SJCRH30 (cell line): ENCODE measurements at regions not wholly inside any gene's neighbourhood (a gene's known extent, or its start where the extent isn't known, plus 50 kb on each side); places are given as distances from the start of the nearest gene placed in this dataset.

Experiments used
- DNase-seq, 2 experiments: peaks; one replicate each; pipeline ENCODE4 v3.0.0-alpha.2; 2015 to 2020
- H3K27ac ChIP-seq: fragments of 250-450 bp; sonication (Bioruptor Pico); 2 replicates; pipeline ENCODE4 v1.5.1; 2020; ENCODE audit warnings: mild to moderate bottlenecking, moderate library complexity
- H3K27me3 ChIP-seq: fragments of 250-450 bp; sonication (Bioruptor Pico); 2 replicates; pipeline ENCODE4 v1.5.1; 2020; ENCODE audit warnings: mild to moderate bottlenecking, moderate library complexity
- H3K36me3 ChIP-seq: fragments of 250-450 bp; sonication (Bioruptor Pico); 2 replicates; pipeline ENCODE4 v1.5.1; 2020; ENCODE audit warnings: mild to moderate bottlenecking, moderate library complexity
- H3K4me1 ChIP-seq: fragments of 250-450 bp; sonication (Bioruptor Pico); 2 replicates; pipeline ENCODE4 v1.5.1; 2020; ENCODE audit warnings: mild to moderate bottlenecking, moderate library complexity
- H3K4me3 ChIP-seq: fragments of 250-450 bp; sonication (Bioruptor Pico); 2 replicates; pipeline ENCODE4 v1.5.1; 2020; ENCODE audit warnings: mild to moderate bottlenecking, moderate library complexity
- H3K9me3 ChIP-seq: fragments of 250-450 bp; sonication (Bioruptor Pico); replicated peaks from 2 replicates; pipeline ENCODE4 v1.5.1; 2020; ENCODE audit warnings: mild to moderate bottlenecking, moderate library complexity

- H3K4me3 ChIP-seq, result no peak overlapping the region
- no peak overlapping the region for H3K27ac ChIP-seq
- no peaks in the 10 kb centered on the region for H3K4me1 ChIP-seq
- no peaks in the 10 kb centered on the region for H3K9me3 ChIP-seq
- DNase-seq, result no peak
- no peaks in the 10 kb centered on the region for H3K27me3 ChIP-seq
- no peaks in the 10 kb centered on the region for H3K36me3 ChIP-seq
Measured at GRCh38 chr18:41713969-41714825, 240.8 kb upstream of the PIK3C3 start.

- H3K36me3 ChIP-seq, result no peaks in the 10 kb centered on the region
- H3K27ac ChIP-seq, result no peak overlapping the region
- H3K4me1 ChIP-seq, result no peaks in the 10 kb centered on the region
- no peaks in the 10 kb centered on the region for H3K9me3 ChIP-seq
- no peak for DNase-seq
- H3K27me3 ChIP-seq, result no peaks in the 10 kb centered on the region
- H3K4me3 ChIP-seq, result no peak overlapping the region
Measured at GRCh38 chr18:41706301-41706700, 248.7 kb upstream of the PIK3C3 start.

GRCh38 chr18:41703744-41704530 is 251.1 kb upstream of the PIK3C3 start:
- Histone ChIP-seq H3K9me3 (no peaks in the 10 kb centered on the region), H3K27ac (no peak overlapping the region), H3K36me3 (no peaks in the 10 kb centered on the region), H3K4me3 (no peak overlapping the region), H3K27me3 (no peaks in the 10 kb centered on the region), H3K4me1 (no peaks in the 10 kb centered on the region)
- no peak for DNase-seq

- H3K9me3 ChIP-seq, result no peaks in the 10 kb centered on the region
- DNase-seq, result no peak
- no peaks in the 10 kb centered on the region for H3K27me3 ChIP-seq
- H3K36me3 ChIP-seq, result no peaks in the 10 kb centered on the region
- H3K4me3 ChIP-seq, result no peak overlapping the region
- no peak overlapping the region for H3K27ac ChIP-seq
- H3K4me1 ChIP-seq, result no peaks in the 10 kb centered on the region
Measured at GRCh38 chr18:41700416-41700815, 254.6 kb upstream of the PIK3C3 start.

GRCh38 chr18:41695441-41695840 is 259.6 kb upstream of the PIK3C3 start:
- Histone ChIP-seq H3K4me3 (no peak overlapping the region), H3K27ac (no peak overlapping the region)

GRCh38 chr18:41693008-41693407 is 262.0 kb upstream of the PIK3C3 start:
- Histone ChIP-seq H3K27me3 (no peaks in the 10 kb centered on the region), H3K4me1 (no peaks in the 10 kb centered on the region), H3K4me3 (no peak overlapping the region), H3K9me3 (no peaks in the 10 kb centered on the region), H3K27ac (no peak overlapping the region), H3K36me3 (no peaks in the 10 kb centered on the region)
- no peak for DNase-seq

More at GRCh38 chr18:41695441-41695840, 259.6 kb upstream of the PIK3C3 start:
- Histone ChIP-seq H3K9me3 (no peaks in the 10 kb centered on the region), H3K4me1 (no peaks in the 10 kb centered on the region), H3K27me3 (no peaks in the 10 kb centered on the region), H3K36me3 (no peaks in the 10 kb centered on the region)
- DNase-seq, result no peak

- Histone ChIP-seq H3K36me3 (no peaks in the 10 kb centered on the region), H3K9me3 (no peaks in the 10 kb centered on the region), H3K27ac (no peak overlapping the region), H3K27me3 (no peaks in the 10 kb centered on the region), H3K4me3 (no peak overlapping the region), H3K4me1 (no peaks in the 10 kb centered on the region)
- DNase-seq, result no peak
Measured at GRCh38 chr18:41690332-41691127, 264.5 kb upstream of the PIK3C3 start.

GRCh38 chr18:41687138-41687537 is 267.9 kb upstream of the PIK3C3 start:
- Histone ChIP-seq H3K36me3 (no peaks in the 10 kb centered on the region), H3K4me3 (no peak overlapping the region), H3K4me1 (no peaks in the 10 kb centered on the region), H3K27me3 (no peaks in the 10 kb centered on the region), H3K9me3 (no peaks in the 10 kb centered on the region), H3K27ac (no peak overlapping the region)
- no peak for DNase-seq

- no peaks in the 10 kb centered on the region for H3K9me3 ChIP-seq
- no peaks in the 10 kb centered on the region for H3K27me3 ChIP-seq
- no peaks in the 10 kb centered on the region for H3K36me3 ChIP-seq
- no peak for DNase-seq
- no peak overlapping the region for H3K4me3 ChIP-seq
- H3K27ac ChIP-seq, result no peak overlapping the region
- H3K4me1 ChIP-seq, result no peaks in the 10 kb centered on the region
Measured at GRCh38 chr18:41681138-41681880, 273.7 kb upstream of the PIK3C3 start.

GRCh38 chr18:41674506-41674905 is 280.5 kb upstream of the PIK3C3 start:
- no peaks in the 10 kb centered on the region for H3K36me3 ChIP-seq
- no peaks in the 10 kb centered on the region for H3K4me1 ChIP-seq
- no peaks in the 10 kb centered on the region for H3K9me3 ChIP-seq
- H3K27ac ChIP-seq, result no peak overlapping the region
- H3K4me3 ChIP-seq, result no peak overlapping the region
- no peak for DNase-seq
- no peaks in the 10 kb centered on the region for H3K27me3 ChIP-seq

- no peaks in the 10 kb centered on the region for H3K4me1 ChIP-seq
- DNase-seq, result no peak
- H3K36me3 ChIP-seq, result no peaks in the 10 kb centered on the region
- no peak overlapping the region for H3K27ac ChIP-seq
- H3K4me3 ChIP-seq, result no peak overlapping the region
- H3K27me3 ChIP-seq, result no peaks in the 10 kb centered on the region
- H3K9me3 ChIP-seq, result no peaks in the 10 kb centered on the region
Measured at GRCh38 chr18:41666231-41666630, 288.8 kb upstream of the PIK3C3 start.

GRCh38 chr18:41665210-41665609 is 289.8 kb upstream of the PIK3C3 start:
- no peaks in the 10 kb centered on the region for H3K4me1 ChIP-seq
- DNase-seq, result no peak
- H3K27me3 ChIP-seq, result no peaks in the 10 kb centered on the region
- no peaks in the 10 kb centered on the region for H3K9me3 ChIP-seq
- H3K27ac ChIP-seq, result no peak overlapping the region
- H3K4me3 ChIP-seq, result no peak overlapping the region
- H3K36me3 ChIP-seq, result no peaks in the 10 kb centered on the region

GRCh38 chr18:41660654-41661053 is 294.4 kb upstream of the PIK3C3 start:
- no peak for DNase-seq
- Histone ChIP-seq H3K36me3 (no peaks in the 10 kb centered on the region), H3K27me3 (no peaks in the 10 kb centered on the region)

GRCh38 chr18:41659438-41660130 is 295.4 kb upstream of the PIK3C3 start:
- no peak overlapping the region for H3K27ac ChIP-seq
- H3K9me3 ChIP-seq, result no peaks in the 10 kb centered on the region
- H3K4me3 ChIP-seq, result no peak overlapping the region
- DNase-seq, result no peak
- H3K27me3 ChIP-seq, result no peaks in the 10 kb centered on the region
- no peaks in the 10 kb centered on the region for H3K36me3 ChIP-seq
- no peaks in the 10 kb centered on the region for H3K4me1 ChIP-seq

More at GRCh38 chr18:41660654-41661053, 294.4 kb upstream of the PIK3C3 start:
- H3K9me3 ChIP-seq, result no peaks in the 10 kb centered on the region
- H3K4me3 ChIP-seq, result no peak overlapping the region
- H3K4me1 ChIP-seq, result no peaks in the 10 kb centered on the region
- H3K27ac ChIP-seq, result no peak overlapping the region
